IMR-90 (cell line): ENCODE measurements at regions not wholly inside any gene's neighbourhood (a gene's known extent, or its start where the extent isn't known, plus 50 kb on each side); places are given as distances from the start of the nearest gene placed in this dataset.

ENCODE experiments used
- ATAC-seq: fragments of 200-7000 bp; cut with Tn5 transposase; 2 replicates; pipeline ENCODE4 v1.9.1; 2020; ENCODE audit warnings: low read depth, mild to moderate bottlenecking, moderate library complexity
- BruUV-seq: library from RNA; stranded (reverse); fragments of 400-500 nt; replicated peaks from 2 replicates; lab custom pipeline; 2021; lab: Mats Ljungman, UMichigan
- CTCF ChIA-PET: fragments of 300-600 bp; formaldehyde crosslinking; extraction: SDS; loops from one replicate; lab custom pipeline; 2021; ENCODE audit warnings: antibody characterized with exemption; lab: Yijun Ruan, JAX
- POLR2A ChIA-PET: fragments of 300-600 bp; sonication (Branson Sonifier 250); formaldehyde crosslinking; loops from one replicate; lab custom pipeline; 2022; ENCODE audit warnings: antibody characterized with exemption; ENCODE audit not compliant: unreplicated experiment; lab: Charles Lee
- DNase-seq: peaks from one replicate; pipeline ENCODE4 v3.0.0; 2013
- H2AFZ ChIP-seq: replicated peaks from 2 replicates; pipeline ENCODE3; 2013; ENCODE audit warnings: low read length, mild to moderate bottlenecking; ENCODE audit not compliant: poor library complexity
- H2AK5ac ChIP-seq: 2 replicates; pipeline ENCODE4 v1.6.1; 2013; ENCODE audit warnings: low read depth, low read length, inconsistent platforms
- H2AK9ac ChIP-seq: replicated peaks from 2 replicates; pipeline ENCODE3; 2013; ENCODE audit warnings: mild to moderate bottlenecking, low read depth, low read length, moderate library complexity; ENCODE audit not compliant: poor library complexity
- H2BK120ac ChIP-seq: 2 replicates; pipeline ENCODE4 v1.6.1; 2013; ENCODE audit warnings: low read depth, low read length, inconsistent platforms
- H2BK15ac ChIP-seq: 3 replicates; pipeline ENCODE4 v1.6.1; 2013; ENCODE audit warnings: low read depth, low read length, inconsistent platforms
- H2BK20ac ChIP-seq: 2 replicates; pipeline ENCODE4 v1.6.1; 2013; ENCODE audit warnings: low read depth, mild to moderate bottlenecking, inconsistent platforms, low read length, moderate library complexity
- H2BK5ac ChIP-seq: 2 replicates; pipeline ENCODE4 v1.6.1; 2013; ENCODE audit warnings: mild to moderate bottlenecking, low read depth, low read length, inconsistent platforms; ENCODE audit not compliant: poor library complexity, severe bottlenecking
- H3K14ac ChIP-seq: replicated peaks from 2 replicates; pipeline ENCODE4 v1.6.1; 2013; ENCODE audit warnings: low read depth, low read length, inconsistent platforms
- H3K18ac ChIP-seq: 2 replicates; pipeline ENCODE4 v1.6.1; 2013; ENCODE audit warnings: low read depth, low read length, control low read depth
- H3K23ac ChIP-seq: 2 replicates; pipeline ENCODE4 v1.6.1; 2013; ENCODE audit warnings: low read depth, low read length, inconsistent platforms
- H3K27ac ChIP-seq: 2 replicates; pipeline ENCODE4 v1.5.1; 2013; ENCODE audit warnings: mild to moderate bottlenecking, control low read depth, low read length; ENCODE audit not compliant: insufficient read depth
- H3K27me3 ChIP-seq: 2 replicates; pipeline ENCODE4 v1.6.1; 2013; ENCODE audit warnings: low read length; ENCODE audit not compliant: control insufficient read depth, insufficient read depth
- H3K36me3 ChIP-seq: 2 replicates; pipeline ENCODE4 v1.6.1; 2013; ENCODE audit warnings: low read length, mixed read lengths; ENCODE audit not compliant: control insufficient read depth, insufficient read depth
- H3K4ac ChIP-seq: 2 replicates; pipeline ENCODE4 v1.6.1; 2013; ENCODE audit warnings: low read depth, low read length, inconsistent platforms
- H3K4me1 ChIP-seq: 2 replicates; pipeline ENCODE4 v1.6.1; 2013; ENCODE audit warnings: low read length, mixed read lengths; ENCODE audit not compliant: control insufficient read depth, insufficient read depth
- H3K4me2 ChIP-seq: 2 replicates; pipeline ENCODE4 v1.6.1; 2013; ENCODE audit warnings: low read depth, mild to moderate bottlenecking, control low read depth, low read length, moderate library complexity
- H3K4me3 ChIP-seq: 2 replicates; pipeline ENCODE4 v1.5.1; 2013; ENCODE audit warnings: low read depth, mild to moderate bottlenecking, control low read depth, low read length, moderate library complexity; ENCODE audit not compliant: insufficient read depth
- H3K56ac ChIP-seq: 2 replicates; pipeline ENCODE4 v1.6.1; 2013; ENCODE audit warnings: low read length, inconsistent platforms; ENCODE audit not compliant: insufficient read depth; ENCODE audit errors: extremely low read depth
- H3K79me1 ChIP-seq, 2 experiments: 2 replicates each; pipeline ENCODE4 v1.6.1; 2013; ENCODE audit warnings: low read length in 2 of 2, inconsistent platforms in 1 of 2, low read depth in 1 of 2
- H3K9ac ChIP-seq: 2 replicates; pipeline ENCODE4 v1.6.1; 2013; ENCODE audit warnings: low read depth, low read length, control low read depth
- H3K9me1 ChIP-seq: 2 replicates; pipeline ENCODE4 v1.6.1; 2013; ENCODE audit warnings: low read length, inconsistent platforms; ENCODE audit not compliant: insufficient read depth
- H3K9me3 ChIP-seq: 2 replicates; pipeline ENCODE4 v1.6.1; 2013; ENCODE audit warnings: low read length; ENCODE audit not compliant: control insufficient read depth, insufficient read depth
- H4K20me1 ChIP-seq: 2 replicates; pipeline ENCODE4 v1.6.1; 2013; ENCODE audit warnings: low read length, inconsistent platforms; ENCODE audit not compliant: insufficient read depth
- H4K5ac ChIP-seq: 2 replicates; pipeline ENCODE4 v1.6.1; 2013; ENCODE audit warnings: mild to moderate bottlenecking, low read depth, low read length, control low read depth
- H4K8ac ChIP-seq, 2 experiments: 2 replicates each; pipeline ENCODE4 v1.6.1; 2013; ENCODE audit warnings: low read depth in 2 of 2, low read length in 2 of 2, control low read depth in 1 of 2, inconsistent platforms in 1 of 2
- H4K91ac ChIP-seq: 2 replicates; pipeline ENCODE4 v1.6.1; 2013; ENCODE audit warnings: low read depth, low read length, inconsistent platforms; ENCODE audit not compliant: insufficient read depth
- CEBPB ChIP-seq: IDR thresholded peaks from 2 replicates; pipeline ENCODE4 v1.6.1; 2012; ENCODE audit warnings: low read depth, low read length, improper control_type of control experiment
- CHD1 ChIP-seq: IDR thresholded peaks from 2 replicates; pipeline ENCODE4 v1.6.1; 2012; ENCODE audit warnings: low read depth, low read length, improper control_type of control experiment
- dilution Hi-C: fragments of 300-500 bp; cut with HindIII; formaldehyde crosslinking; loops from one replicate; pipeline ENCODE4 v1.14.3; 2018; ENCODE audit warnings: low sequenced_read_pairs; ENCODE audit not compliant: unreplicated experiment
- in situ Hi-C: fragments of 300-500 bp; cut with MboI; formaldehyde crosslinking; loops from 3 replicates; pipeline ENCODE4 v1.14.3; 2019; ENCODE audit warnings: low sequenced_read_pairs, inconsistent platforms, mixed read lengths
- intact Hi-C: fragments of 100-400 bp; cut with micrococcal nuclease; formaldehyde crosslinking; loops from 2 replicates; pipeline ENCODE4 v1.10.0; 2022

GRCh38 chr7:86923527-86923926 is 135.9 kb downstream of the ELAPOR2 start:
- Histone ChIP-seq H3K36me3 (no peaks in the 10 kb centered on the region), H3K9me3 (no peaks in the 10 kb centered on the region), H4K8ac (no peak overlapping the region), H3K9ac (no peak overlapping the region), H2AK5ac (no peak overlapping the region), H3K4me2 (no peak overlapping the region), H2BK20ac (no peak overlapping the region), H4K20me1 (no peaks in the 10 kb centered on the region), H3K4ac (no peak overlapping the region), H3K4me1 (no peaks in the 10 kb centered on the region), H2AK9ac (no peak overlapping the region), H3K4me3 (no peak overlapping the region), H4K91ac (no peak overlapping the region), H3K14ac (no peak overlapping the region), H2BK120ac (no peak overlapping the region), H3K18ac (no peak overlapping the region), H4K5ac (no peak overlapping the region), H3K79me1 (no peaks in the 10 kb centered on the region), H2BK15ac (no peak overlapping the region), H3K23ac (no peak overlapping the region), H2BK5ac (no peak overlapping the region), H3K9me1 (no peaks in the 10 kb centered on the region), H2AFZ (no peak overlapping the region), H3K27me3 (no peaks in the 10 kb centered on the region), H3K56ac (no peak overlapping the region), H3K27ac (no peak overlapping the region)
- BruUV-seq, result no TSS peak
- ChIA-PET CTCF (no interaction called here), POLR2A (no interaction called here)
- DNase-seq (no peak), ATAC-seq (no peak)
- in situ Hi-C loops (no loop called here), dilution Hi-C loops (no loop called here), intact Hi-C loops (no loop called here)
- 0 out of 2 replicates have a peak, but pooled peaks have one; percentile 8 for TF ChIP-seq CEBPB
- no peak for TF ChIP-seq CHD1
